Stimulated activated CD8-positive, alpha-beta memory T cell treated with anti-CD3 and anti-CD28 coated beads, Interleukin-15, amount 100 ng/mL, for 4 hours (primary cell): ENCODE measurements at regions not wholly inside any gene's neighbourhood (a gene's known extent, or its start where the extent isn't known, plus 50 kb on each side); places are given as distances from the start of the nearest gene placed in this dataset.

Experiments used
- DNase-seq, 2 donors: peaks; one replicate each; pipeline ENCODE4 v3.0.0-alpha.2; 2020; ENCODE audit warnings: low read depth in 2 of 2

GRCh38 chr3:59698091-59698490 lies 648.3 kb upstream of the CFAP20DC start:
- no peak for DNase-seq

GRCh38 chr3:59696783-59697182 lies 647.0 kb upstream of the CFAP20DC start:
- no peak for DNase-seq

GRCh38 chr3:59695860-59696259 lies 646.0 kb upstream of the CFAP20DC start:
- no peak for DNase-seq

- no peak for DNase-seq
Observed at GRCh38 chr3:59692117-59692516, 642.3 kb upstream of the CFAP20DC start.

GRCh38 chr3:59690886-59691285 lies 641.1 kb upstream of the CFAP20DC start:
- DNase-seq, result no peak

GRCh38 chr3:59688636-59689035 lies 638.8 kb upstream of the CFAP20DC start:
- no peak for DNase-seq

GRCh38 chr3:59685432-59685831 lies 635.6 kb upstream of the CFAP20DC start:
- DNase-seq, result no peak

GRCh38 chr3:59684766-59685165 lies 634.9 kb upstream of the CFAP20DC start:
- no peak for DNase-seq

GRCh38 chr3:59680919-59681318 lies 631.1 kb upstream of the CFAP20DC start:
- no peak for DNase-seq

GRCh38 chr3:59677747-59678702 lies 628.2 kb upstream of the CFAP20DC start:
- no peak for DNase-seq

- DNase-seq, result no peak
Observed at GRCh38 chr3:59675495-59675894, 625.7 kb upstream of the CFAP20DC start.

- no peak for DNase-seq
Observed at GRCh38 chr3:59663076-59663850, 613.4 kb upstream of the CFAP20DC start.

GRCh38 chr3:59660852-59661625 lies 611.2 kb upstream of the CFAP20DC start:
- no peak for DNase-seq

GRCh38 chr3:59660376-59660775 lies 610.6 kb upstream of the CFAP20DC start:
- no peak for DNase-seq

GRCh38 chr3:59659755-59660154 lies 609.9 kb upstream of the CFAP20DC start:
- DNase-seq, result no peak

- DNase-seq, result no peak
Observed at GRCh38 chr3:59658866-59659265, 609.0 kb upstream of the CFAP20DC start.

GRCh38 chr3:59658274-59658673 lies 608.4 kb upstream of the CFAP20DC start:
- DNase-seq, result no peak

- no peak for DNase-seq
Observed at GRCh38 chr3:59655418-59656015, 605.7 kb upstream of the CFAP20DC start.

- DNase-seq, result no peak
Observed at GRCh38 chr3:59654480-59655417, 604.9 kb upstream of the CFAP20DC start.

- no peak for DNase-seq
Observed at GRCh38 chr3:59654123-59654479, 604.3 kb upstream of the CFAP20DC start.
